GM11168 (cell line): ENCODE measurements at regions not wholly inside any gene's neighbourhood (a gene's known extent, or its start where the extent isn't known, plus 50 kb on each side); places are given as distances from the start of the nearest gene placed in this dataset.
"Not testable (repeated sequence)": the region's sequence is repeated elsewhere in the genome, so short reads cannot be mapped to it uniquely, and the experiment has no call there.

Source experiments
- in situ Hi-C: fragments of 300-500 bp; cut with MboI; formaldehyde crosslinking; loops from one replicate; pipeline ENCODE4 v1.12.0; 2022; ENCODE audit warnings: low sequenced_read_pairs; ENCODE audit not compliant: unreplicated experiment

DNA sequence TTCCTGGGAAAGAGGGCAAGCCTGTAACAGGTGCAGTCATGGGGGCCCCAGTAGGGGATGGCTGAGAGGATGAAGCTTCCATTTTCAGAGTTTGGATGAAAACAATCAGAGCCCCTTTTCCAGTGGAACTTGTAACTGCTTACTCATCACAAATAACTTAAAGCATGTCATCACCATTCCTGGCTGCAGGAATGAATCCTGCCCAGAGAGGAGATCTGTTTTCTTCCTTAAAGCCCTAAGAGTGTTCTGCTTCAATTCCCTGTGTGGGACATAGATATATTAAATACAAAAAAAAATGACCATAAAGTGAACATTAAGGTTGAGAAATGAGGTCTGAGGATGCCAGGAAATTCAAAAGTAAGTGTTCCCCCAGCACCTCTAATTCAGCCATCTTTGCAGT, 183.4 kb upstream of the MEIS1 start:
- in situ Hi-C loops: no loop called here

DNA sequence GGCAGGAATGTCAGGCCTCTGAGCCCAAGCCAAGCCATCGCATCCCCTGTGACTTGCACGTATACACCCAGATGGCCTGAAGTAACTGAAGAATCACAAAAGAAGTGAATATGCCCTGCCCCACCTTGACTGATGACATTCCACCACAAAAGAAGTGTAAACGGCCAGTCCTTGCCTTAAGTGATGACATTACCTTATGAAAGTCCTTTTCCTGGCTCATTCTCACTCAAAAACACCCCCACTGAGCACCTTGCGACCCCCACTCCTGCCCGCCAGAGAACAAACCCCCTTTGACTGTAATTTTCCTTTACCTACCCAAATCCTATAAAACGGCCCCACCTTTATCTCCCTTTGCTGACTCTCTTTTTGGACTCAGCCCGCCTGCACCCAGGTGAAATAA, 185.8 kb upstream of the MEIS1 start:
- in situ Hi-C loops: not testable (repeated sequence)

DNA sequence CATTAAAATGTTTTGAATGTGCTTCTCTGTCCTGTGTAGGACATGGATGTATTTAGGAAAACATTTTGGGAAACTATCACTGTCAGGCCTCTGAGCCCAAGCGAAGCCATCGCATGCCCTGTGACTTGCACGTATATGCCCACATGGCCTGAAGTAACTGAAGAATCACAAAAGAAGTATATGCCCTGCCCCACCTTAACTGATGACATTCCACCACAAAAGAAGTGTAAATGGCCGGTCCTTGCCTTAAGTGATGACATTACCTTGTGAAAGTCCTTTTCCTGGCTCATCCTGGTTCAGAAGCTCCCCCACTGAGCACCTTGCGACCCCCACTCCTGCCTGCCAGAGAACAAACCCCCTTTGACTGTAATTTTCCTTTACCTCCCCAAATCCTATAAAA, 191.1 kb upstream of the MEIS1 start:
- in situ Hi-C loops: not testable (repeated sequence)

DNA sequence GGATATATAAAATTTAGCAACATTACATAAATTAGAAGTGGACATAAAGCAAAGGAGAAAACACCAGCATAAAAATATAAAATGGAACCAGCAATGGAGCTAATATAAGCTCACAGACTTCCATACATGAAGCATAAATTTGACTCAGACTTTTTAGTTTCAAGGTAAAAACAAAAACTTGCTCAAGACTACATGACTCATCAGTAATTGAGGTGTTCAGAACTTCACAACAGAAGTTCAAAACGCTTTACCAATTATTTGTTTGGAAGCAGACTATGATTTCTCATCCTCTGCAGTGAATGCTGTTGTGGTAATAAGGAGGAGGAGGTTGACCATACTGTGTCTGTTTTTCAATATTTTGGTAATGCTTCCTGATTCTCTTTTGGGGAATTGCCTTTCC, 192.0 kb upstream of the MEIS1 start:
- in situ Hi-C loops: not testable (repeated sequence)

DNA sequence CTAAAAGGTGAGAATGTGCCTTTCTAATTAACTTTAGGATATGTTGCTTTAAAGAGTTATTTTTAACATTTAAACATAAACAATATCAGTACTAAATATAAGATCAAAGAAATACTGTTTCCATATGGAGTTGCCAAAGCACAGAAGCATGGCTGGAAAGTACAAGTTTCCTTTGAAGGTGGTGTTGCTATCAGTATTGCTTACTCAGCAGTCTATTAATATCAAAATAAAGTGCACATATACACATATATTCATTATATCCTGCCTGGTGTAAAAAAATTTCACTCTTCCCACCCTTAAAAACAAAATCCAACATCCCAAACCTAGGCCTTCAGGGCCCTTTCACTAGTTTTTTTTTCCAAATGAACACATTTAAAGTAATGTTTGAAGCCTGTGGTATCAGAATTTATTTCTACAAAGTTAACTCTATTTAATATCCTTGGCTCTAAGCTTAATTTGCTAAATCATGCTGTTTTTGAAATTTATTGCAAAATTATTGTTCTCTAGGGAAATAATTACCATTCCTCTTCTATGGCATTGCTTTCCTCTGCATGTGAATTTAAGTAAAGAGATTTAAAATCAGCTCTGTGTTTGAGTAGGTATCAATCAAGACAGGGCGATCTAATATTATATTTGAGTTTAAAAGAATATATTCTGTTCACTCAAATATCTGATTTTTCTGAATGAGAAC, 192.7 kb upstream of the MEIS1 start:
- in situ Hi-C loops: no loop called here

DNA sequence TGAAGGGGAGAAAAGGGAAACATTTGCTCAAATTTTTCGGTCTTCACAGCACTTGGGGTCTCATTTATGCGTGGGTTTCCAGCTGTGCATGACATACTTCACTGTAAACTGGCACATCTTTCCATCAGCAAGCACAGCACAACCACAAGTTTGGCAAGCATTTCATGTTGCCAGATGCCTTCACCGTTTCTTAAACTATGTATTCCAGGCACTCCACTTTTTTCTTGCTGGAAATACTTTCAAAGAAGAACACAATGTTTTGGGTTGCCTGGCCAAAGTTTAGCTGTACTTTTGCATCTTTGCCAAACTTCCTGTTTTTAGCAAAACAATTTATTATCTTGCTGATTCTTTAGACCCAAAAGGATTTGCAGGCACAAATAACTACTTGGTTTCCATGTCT, 194.6 kb upstream of the MEIS1 start:
- in situ Hi-C loops: no loop called here

DNA sequence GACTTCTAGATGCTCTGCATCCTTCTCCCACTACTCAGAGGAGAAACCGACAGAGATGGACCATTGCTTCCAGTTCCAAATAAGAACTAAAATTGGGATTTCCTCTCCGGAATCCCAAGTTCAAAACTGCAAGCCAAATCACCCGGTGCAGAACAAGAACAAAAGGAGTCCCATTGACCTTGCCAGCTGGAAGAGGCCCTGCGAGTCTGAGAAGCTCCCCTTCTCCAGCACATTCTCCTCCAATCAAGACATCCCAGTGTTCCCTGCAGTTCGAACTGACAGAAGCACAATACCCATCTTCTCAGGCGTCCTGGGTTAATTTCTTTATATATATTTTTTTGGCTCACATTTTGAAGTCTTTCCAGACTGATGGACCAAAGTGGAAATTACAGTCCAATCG, 195.3 kb upstream of the MEIS1 start:
- in situ Hi-C loops: no loop called here

DNA sequence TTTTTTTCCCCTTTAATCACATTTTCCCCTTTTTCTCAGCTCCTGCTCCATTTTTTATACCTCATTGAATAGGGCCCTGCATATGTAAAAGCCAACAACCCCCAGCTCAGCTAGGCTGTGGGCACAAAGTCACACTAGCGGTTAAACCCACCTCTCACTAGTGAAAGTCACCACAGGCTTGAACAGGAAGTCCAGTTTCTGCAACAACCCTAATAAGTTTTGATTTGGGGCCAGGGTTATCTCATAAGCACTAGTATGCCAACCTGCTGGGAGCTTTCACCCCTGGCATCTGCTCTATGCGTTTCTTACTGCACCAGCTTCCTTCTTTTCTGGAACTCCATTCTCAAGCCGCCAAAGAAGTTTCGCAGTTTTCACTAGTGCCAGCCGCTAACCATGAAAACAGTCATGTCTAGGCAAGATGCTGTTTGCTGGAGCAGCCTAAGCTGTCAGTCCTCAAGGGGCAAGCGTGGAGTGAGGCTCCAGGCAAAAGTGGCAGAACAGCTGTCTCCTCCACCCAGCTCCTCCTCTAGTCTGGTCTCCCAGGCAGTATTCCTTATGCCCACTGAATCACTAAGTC, 197.0 kb upstream of the MEIS1 start:
- in situ Hi-C loops: no loop called here

DNA sequence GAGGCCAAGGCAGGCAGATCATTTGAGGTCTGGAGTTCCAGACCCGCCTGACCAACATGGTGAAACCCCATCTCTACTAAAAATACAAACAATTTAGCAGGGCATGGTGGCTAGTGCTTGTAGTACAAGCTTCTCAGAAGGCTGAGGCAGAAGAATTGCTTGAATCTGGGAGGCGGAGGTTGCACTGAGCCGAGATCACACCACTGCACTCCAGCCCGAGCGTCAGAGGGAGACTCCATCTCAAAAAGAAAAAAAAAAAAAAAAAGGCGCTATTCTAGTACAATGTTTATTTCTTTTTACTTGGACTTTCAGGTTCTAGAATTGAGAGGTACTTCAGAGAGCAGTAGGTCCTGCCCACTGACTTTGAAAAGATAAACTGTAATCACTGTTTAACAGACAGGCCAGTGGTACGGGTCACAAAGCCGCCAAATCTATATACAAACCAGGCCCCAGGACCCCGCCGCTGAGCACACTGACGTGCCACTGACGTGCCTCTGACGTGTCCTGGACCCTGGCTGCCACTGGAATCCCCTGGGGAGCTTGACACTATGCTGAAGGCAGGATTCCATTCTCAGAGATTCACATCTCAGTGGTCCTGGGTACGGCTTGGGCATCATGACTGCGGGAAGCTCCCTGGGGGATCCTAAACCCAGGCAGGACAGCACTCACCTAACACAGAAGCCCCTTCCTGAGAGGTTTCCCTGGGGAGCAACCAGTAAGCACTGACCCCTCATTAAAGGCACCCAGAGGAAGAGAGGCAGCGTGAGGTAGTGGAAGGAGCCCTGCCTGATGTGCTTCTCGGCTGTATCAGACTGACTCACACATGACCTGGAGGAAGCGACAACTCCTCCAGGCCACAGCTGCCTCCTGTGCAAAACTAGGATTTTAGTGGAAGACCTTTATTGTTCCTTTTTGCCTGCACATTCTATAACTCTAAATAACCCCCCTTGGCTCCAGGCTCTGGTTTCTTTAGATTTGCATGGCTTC, 197.8 kb upstream of the MEIS1 start:
- in situ Hi-C loops: no loop called here

DNA sequence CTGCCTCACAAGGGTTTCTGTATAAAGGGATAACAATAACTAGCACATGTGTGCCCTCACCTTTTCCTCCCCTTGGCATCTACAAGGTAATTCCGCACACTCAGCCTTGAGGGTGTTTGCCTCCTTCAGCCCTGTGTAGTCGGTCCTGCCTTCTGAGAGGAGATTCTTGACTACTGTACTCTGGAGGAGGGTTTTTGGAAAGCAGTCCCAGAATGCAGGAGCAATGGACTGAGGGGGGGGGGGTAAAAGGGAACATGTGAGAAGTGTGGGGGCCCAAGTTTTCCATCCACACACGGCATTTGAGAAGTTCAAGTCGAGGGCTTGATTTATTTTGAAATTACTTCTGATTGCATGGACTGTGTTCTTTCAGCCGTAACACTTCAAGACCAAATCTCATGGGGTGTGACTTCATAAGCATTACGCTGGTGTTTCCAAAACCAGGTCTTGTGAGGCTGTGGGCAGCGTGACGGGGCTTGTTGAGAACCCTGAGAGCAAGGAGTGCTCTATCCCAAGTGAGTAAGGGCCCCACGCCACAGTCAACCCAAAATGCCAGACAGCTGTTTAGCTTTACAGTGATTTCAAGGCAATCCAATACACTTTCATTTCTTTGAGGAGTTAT, 198.7 kb upstream of the MEIS1 start:
- in situ Hi-C loops: no loop called here

DNA sequence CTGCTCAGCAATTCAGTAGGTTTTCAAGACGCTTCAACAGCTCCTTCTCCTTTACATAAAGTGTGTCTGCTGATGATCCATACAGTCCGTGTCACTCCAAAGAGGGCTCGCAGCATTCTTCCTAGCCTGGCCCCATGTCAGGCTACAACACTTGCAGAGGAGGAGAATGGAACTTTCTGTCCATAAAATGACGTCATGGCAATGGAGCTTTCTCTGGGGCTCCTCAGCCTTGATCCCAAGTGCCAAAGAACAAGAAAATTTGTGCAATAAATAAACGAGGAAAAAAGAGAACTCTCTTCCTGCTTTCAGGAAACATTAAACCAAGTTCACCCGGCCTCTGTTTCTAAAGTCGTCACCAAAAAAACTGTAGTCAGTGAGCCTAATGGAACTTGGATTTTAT, 199.5 kb upstream of the MEIS1 start:
- in situ Hi-C loops: no loop called here

DNA sequence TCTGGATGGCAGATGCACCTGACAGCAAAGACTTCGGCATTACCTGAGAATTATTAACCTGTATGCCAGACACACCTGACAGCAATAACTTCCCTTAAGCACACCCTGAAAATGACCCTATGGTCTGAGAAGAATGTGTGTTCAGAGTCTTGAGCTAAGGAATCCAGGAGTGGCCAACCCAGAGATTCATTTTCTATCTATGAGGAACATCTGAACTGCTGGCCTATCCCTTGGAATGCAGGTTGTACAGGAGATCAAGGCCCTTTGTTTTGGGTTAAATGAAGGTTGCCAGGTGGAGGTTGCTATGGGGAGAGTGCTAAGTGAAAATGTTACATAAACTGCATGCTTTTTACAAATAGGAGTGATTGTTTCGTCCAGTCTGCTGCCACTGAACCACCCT, 200.9 kb upstream of the MEIS1 start:
- in situ Hi-C loops: no loop called here

DNA sequence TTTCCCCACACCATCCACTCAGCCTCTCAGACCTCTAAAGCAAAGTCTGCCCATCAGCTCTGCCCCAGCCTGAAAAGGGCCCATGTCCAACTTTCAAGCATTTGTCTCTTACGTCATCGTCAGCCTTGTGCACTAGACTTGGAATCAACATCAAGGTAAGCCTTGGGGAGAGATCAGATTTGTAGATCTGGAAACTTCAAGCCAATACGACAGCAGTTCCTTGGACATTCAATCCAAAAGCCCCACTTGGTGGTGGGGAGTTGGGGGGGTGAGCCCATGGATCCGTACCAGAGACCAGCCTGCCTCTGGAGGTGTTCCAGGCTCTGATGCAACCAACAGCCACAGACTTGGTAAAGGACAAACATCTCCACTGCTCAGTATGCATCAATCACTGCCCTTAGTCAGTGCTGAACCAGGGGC, 206.8 kb upstream of the MEIS1 start:
- in situ Hi-C loops: no loop called here

DNA sequence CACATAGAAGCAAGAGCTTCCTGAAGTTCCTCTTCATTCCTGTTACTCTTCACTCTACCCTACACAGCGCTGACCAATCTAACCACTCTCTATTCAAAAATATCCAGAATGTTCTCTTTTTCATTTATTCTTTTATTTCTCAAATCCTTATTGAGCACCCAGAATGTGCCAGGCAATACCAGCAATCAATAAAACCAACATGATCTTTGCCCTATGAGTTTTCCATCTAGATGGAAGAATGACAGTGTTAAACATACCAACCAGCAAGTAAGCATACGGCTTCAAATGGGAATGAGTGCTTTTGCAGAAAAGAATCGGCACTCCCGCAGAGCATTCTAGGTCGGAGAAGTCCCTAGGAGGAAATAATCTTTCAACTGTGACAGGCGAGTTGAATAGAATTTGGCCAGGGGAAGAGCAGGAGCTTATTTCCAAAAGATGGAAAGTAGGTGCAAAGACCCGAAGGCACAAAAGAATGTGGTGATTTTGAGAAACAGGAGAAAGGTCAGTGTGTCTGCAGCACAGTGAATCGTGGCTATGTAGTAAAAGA, 217.8 kb upstream of the MEIS1 start:
- in situ Hi-C loops: no loop called here

DNA sequence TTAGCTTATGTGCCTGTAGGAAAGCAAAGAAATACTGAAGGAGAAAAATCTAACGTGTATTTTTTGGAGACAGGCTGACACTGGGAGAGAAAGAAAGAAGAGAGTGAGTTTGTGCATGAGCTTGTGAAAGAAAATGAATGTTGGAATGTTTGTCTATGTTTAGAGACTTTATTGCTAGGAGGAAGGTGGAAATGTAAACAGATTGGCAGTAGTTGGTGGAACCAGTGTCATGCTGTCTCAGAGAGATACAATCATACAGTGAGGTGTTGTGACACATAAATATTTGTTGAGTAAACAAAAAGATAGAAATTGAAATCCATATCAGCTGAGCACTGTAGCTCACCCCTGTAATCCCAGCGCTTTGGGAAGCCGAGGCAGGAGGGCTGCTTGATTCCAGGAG, 222.2 kb upstream of the MEIS1 start:
- in situ Hi-C loops: no loop called here

DNA sequence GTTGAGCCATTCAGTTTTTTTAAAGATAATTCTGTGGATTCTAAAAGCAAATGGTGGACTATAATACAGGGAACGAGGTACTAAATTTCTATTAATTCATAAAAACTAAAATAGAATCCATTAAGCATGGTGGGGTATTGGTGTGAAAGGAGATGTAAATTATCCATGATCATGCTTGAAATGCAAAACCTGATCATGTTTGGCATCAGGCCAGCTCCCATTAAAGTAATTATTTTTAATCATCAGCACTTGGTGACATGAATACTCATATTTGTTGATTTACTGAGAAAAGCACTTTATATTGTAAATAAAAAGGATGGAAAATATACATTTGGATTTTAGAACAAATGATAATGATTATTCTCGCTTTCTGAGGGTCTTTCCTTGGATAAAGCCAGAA, 232.3 kb upstream of the MEIS1 start:
- in situ Hi-C loops: no loop called here

DNA sequence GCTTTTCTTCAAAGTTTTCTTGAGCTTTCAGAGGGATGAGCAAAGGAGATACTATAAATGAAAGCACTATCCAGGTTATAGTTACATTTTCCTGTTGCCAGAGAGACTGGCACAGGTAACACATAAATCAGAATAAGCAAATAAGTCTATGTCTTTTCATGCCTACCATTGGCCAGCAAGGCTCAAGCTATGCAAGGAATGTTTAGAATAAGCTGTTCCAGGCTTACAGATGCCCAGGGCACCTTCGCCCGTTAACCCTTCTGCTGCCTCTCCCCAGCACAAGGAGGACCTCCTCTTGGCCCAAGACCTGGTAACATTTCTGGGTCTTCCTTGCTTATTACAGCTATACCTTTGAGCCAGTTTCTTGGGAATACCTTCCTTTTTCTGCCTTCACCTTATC, 233.7 kb upstream of the MEIS1 start:
- in situ Hi-C loops: no loop called here

DNA sequence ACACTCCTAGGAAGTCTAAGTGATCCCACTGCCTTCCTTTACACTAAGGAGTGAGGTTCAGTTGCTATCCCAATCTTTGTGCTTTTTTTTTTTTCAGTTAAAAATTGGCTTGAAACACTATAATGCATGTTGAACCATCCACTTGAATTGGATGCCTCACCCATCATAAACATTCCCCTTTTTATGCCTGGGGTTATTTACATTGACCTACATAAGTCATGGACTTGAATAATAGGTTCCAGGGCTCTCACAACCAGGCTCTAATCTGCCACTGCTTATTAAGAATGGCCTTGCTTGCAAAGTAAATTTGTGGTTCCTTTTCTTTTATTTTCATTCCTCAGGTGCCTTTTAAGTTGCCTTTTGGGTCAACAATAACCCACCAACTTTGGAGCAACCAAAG, 236.1 kb upstream of the MEIS1 start:
- in situ Hi-C loops: no loop called here

DNA sequence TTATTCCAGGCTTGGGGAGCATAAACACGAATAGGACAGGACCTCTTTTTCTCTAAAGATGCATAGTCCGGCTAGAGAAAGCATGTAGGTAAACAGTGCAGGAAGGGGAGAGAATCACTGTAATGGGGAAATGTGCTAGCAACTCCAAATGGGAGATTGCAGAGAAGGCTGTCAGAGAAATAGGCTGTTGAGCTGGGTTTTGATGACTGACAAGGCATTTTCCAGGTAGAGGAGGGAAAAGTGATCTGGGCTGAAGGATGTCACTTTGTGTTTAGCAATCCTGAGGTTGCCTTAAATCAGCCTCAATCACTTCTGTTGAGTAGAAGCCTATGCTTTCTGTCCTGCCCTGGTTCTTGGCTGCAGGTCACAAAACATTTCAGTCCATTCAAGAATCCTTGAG, 242.0 kb upstream of the MEIS1 start:
- in situ Hi-C loops: no loop called here

DNA sequence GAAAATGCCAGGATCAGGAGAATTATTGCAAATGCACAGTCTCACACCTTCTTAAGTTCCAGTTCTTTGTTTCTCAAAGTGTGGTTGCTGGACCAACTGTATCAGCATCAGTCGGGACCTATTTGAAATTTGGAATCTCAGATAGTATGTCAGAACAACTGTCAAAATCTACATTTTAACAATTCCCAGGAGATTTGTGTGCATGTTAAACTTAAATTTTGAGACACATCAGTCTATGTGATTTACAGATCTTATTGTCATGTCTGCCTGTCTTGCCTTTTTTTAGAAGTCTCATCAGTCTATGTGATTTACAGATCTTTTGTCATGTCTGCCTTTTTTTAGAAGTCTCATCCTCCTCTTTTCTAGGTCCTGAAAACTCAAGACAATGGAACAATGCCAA, 243.6 kb upstream of the MEIS1 start:
- in situ Hi-C loops: no loop called here

DNA sequence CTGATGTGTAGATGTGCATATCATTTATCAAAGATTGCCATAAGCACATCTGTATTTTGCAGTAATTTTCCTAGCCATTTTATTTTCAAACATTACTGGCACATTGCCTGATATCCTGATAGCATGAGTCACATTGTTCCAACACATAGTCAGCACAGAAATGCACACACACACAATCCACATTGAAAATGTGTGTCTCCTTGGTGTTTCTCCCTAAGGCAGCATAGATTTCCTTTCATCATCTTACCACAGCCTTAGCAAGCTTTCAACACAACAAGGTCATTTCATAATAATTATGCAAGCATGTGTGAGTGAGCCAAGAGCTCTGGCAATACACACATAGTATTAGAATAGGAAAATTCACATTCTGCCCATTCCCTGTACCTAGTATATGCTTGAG, 245.4 kb upstream of the MEIS1 start:
- in situ Hi-C loops: no loop called here
